ENCODE measurements at regions not wholly inside any gene's neighbourhood (a gene's known extent, or its start where the extent isn't known, plus 50 kb on each side); places are given as distances from the start of the nearest gene placed in this dataset.

DNA sequence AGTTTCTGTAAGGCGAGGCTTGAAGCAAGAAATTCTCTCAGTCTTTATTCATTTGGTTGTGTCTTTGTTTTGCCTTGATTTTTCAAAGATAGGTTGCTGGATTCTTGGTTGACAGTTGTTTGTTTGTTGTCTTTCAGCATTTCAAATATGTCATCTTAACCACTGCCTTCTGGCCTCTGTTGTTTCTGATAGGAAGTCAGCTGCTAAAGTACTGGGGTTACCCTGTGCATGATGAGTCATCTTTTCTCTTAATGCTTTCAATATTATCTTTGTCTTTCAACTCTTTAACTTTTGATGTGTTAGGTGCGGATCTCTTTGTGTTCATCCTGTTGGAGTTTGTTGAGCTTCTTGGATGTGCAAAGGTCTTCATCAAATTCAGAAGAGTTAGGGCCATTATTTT, 1571.3 kb downstream of the MAT2B start:
- no peak for DNase-seq (ENCODE audit: low spot score)
- in situ Hi-C loops (cut with MboI; ENCODE audit: low pct_unique_long_range_greater_than_20kb, low sequenced_read_pairs, unreplicated experiment), result no loop called here

DNA sequence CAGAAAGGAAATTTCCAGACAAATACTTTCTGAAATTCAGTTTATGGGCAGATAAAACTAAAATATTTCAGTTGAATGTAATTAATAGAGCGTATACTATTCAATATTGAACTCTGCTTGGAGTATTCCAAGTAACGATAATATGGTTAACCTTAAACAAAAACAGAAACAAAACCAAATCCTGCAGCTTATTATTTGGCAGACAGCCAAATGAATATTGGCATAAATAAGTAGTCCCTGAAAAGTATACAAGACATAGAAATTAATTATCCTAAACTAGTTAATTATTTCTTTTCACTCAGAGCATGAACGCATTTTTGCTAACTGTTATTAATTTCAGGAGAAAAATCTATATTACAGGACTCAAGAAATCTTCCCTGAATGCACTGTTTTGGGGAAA, 1574.0 kb downstream of the MAT2B start:
- in situ Hi-C loops (cut with MboI; ENCODE audit: low pct_unique_long_range_greater_than_20kb, low sequenced_read_pairs, unreplicated experiment), result no loop called here
- TF ChIP-seq, protein P1, sequence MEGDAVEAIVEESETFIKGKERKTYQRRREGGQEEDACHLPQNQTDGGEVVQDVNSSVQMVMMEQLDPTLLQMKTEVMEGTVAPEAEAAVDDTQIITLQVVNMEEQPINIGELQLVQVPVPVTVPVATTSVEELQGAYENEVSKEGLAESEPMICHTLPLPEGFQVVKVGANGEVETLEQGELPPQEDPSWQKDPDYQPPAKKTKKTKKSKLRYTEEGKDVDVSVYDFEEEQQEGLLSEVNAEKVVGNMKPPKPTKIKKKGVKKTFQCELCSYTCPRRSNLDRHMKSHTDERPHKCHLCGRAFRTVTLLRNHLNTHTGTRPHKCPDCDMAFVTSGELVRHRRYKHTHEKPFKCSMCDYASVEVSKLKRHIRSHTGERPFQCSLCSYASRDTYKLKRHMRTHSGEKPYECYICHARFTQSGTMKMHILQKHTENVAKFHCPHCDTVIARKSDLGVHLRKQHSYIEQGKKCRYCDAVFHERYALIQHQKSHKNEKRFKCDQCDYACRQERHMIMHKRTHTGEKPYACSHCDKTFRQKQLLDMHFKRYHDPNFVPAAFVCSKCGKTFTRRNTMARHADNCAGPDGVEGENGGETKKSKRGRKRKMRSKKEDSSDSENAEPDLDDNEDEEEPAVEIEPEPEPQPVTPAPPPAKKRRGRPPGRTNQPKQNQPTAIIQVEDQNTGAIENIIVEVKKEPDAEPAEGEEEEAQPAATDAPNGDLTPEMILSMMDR (IDR thresholded peaks at IDR 0.05; ENCODE audit: extremely low read depth, insufficient read depth, missing control alignments), result no peak
- no peak for DNase-seq (ENCODE audit: low spot score)

More for the DNA sequence above, 1571.3 kb downstream of the MAT2B start:
- TF ChIP-seq, protein P1 (IDR thresholded peaks at IDR 0.05; ENCODE audit: extremely low read depth, insufficient read depth, missing control alignments), result no peak

DNA sequence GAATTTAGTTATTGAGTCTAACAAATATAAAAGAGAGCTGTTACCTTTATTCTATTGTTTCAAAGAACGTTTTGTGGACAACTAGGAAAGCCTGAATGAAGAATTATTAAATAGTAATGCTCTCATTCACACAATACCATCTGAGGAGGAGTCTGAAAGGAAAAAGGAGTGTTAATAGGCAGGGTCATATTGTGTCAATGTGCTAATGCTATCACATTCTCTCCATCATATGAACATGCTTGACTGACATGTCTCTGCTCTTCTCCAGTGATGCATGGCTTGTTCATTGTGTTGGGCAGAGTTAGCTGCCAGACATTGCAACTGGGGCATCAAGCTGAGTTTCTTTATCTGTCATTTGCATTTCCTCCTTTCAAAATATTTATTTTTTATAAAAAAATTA, 1578.0 kb downstream of the MAT2B start:
- TF ChIP-seq, protein P1 (IDR thresholded peaks at IDR 0.05; ENCODE audit: extremely low read depth, insufficient read depth, missing control alignments), result no peak
- DNase-seq (ENCODE audit: low spot score), result no peak
- in situ Hi-C loops (cut with MboI; ENCODE audit: low pct_unique_long_range_greater_than_20kb, low sequenced_read_pairs, unreplicated experiment), result no loop called here

DNA sequence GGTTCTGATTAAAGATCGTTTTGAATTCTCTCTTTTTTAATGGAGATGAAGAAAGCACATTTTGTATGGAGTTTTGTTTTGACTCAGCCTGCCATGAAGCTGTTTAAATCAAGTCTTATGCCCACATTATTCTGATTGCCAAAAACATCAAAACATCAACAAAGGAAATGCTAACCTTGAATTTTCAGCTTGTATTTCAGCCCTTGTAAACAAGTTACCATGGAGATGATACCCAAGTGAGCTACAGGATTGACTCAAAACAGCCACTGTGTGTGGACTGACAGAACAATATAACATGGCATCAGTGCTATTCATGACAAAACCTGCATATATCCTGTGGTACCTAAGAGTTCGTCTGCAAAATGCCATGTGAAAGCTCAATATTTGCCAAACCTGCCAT, 1581.0 kb downstream of the MAT2B start:
- no peak for DNase-seq (ENCODE audit: low spot score)
- in situ Hi-C loops (cut with MboI; ENCODE audit: low pct_unique_long_range_greater_than_20kb, low sequenced_read_pairs, unreplicated experiment), result no loop called here
- TF ChIP-seq, protein P1 (IDR thresholded peaks at IDR 0.05; ENCODE audit: extremely low read depth, insufficient read depth, missing control alignments), result no peak

DNA sequence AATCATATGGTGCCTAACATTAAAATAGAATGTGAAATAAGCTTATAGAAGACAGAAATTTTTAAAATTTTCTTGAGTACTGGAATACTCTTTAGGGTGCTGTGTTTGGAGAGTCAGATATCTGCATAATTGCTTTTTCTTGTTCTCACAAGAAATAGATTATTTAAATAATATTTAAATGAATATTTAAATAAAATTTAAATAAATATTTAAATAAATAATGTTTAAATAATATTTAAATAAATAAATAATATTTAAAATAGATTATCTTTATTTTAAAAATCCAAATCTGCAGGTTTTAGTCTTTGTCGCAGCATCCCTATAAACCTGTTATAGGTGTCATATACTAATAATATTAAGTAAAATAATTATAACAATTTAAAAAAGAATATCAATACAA, 1589.4 kb downstream of the MAT2B start:
- in situ Hi-C loops (cut with MboI; ENCODE audit: low pct_unique_long_range_greater_than_20kb, low sequenced_read_pairs, unreplicated experiment), result no loop called here
- TF ChIP-seq, protein P1 (IDR thresholded peaks at IDR 0.05; ENCODE audit: extremely low read depth, insufficient read depth, missing control alignments), result no peak
- no peak for DNase-seq (ENCODE audit: low spot score)

DNA sequence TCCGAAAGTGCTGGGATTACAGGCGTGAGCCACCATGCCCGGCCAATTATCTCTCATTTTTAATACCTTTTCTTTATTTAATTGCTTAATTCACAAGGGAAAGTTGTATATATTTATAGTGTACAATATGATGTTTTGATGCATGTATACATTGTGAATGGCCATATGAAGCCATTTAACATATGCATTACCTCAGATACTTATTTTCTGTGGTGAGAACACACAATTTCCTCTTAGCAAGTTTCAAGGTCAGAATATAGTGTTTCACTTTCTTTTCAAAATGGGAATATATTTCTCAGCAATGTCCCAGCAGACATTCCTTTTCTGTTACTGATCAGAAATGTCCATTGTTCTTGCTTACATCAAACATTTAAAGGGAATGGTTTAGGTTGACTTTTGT, 1596.3 kb downstream of the MAT2B start:
- DNase-seq (ENCODE audit: low spot score), result no peak
- TF ChIP-seq, protein P1 (IDR thresholded peaks at IDR 0.05; ENCODE audit: extremely low read depth, insufficient read depth, missing control alignments), result no peak

DNA sequence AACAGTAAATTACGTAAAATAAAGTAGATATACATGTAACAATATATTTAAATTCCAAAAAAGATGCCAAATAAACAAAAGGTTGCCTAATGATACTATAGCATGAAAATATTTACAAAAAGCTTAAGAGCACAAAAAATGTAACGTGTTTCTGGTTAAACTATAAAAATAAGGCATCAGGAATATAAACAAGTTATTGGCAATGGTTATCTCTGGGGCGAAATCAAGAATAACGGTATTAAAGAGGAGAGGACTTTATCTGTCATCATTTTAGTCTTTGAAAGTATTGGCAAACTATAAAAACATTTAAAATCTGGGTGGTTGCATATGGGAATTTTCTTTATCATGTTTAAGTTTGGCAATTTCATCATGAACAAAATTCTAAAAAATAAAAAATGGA, 1599.2 kb downstream of the MAT2B start:
- in situ Hi-C loops (cut with MboI; ENCODE audit: low pct_unique_long_range_greater_than_20kb, low sequenced_read_pairs, unreplicated experiment), result no loop called here
- DNase-seq (ENCODE audit: low spot score), result no peak
- TF ChIP-seq, protein P1 (IDR thresholded peaks at IDR 0.05; ENCODE audit: extremely low read depth, insufficient read depth, missing control alignments), result no peak

More for the DNA sequence above, 1596.3 kb downstream of the MAT2B start:
- in situ Hi-C loops (cut with MboI; ENCODE audit: low pct_unique_long_range_greater_than_20kb, low sequenced_read_pairs, unreplicated experiment), result no loop called here
